Brain pericyte (primary cell): ENCODE measurements at regions not wholly inside any gene's neighbourhood (a gene's known extent, or its start where the extent isn't known, plus 50 kb on each side); places are given as distances from the start of the nearest gene placed in this dataset.

Source experiments
- DNase-seq: peaks from one replicate; pipeline ENCODE4 v3.0.0-alpha.2; 2012; ENCODE audit warnings: low read depth, low spot score

GRCh38 chr18:26741758-26742157, 123.7 kb downstream of the AQP4 start:
- no peak for DNase-seq

- no peak for DNase-seq
Measured at GRCh38 chr18:26741048-26741447, 124.5 kb downstream of the AQP4 start.

- no peak for DNase-seq
Measured at GRCh38 chr18:26740396-26740795, 125.1 kb downstream of the AQP4 start.

- no peak for DNase-seq
Measured at GRCh38 chr18:26738706-26739105, 126.8 kb downstream of the AQP4 start.

- no peak for DNase-seq
Measured at GRCh38 chr18:26736301-26736700, 129.2 kb downstream of the AQP4 start.

GRCh38 chr18:26734760-26735159, 130.7 kb downstream of the AQP4 start:
- no peak for DNase-seq

GRCh38 chr18:26729449-26729848, 136.1 kb downstream of the AQP4 start:
- DNase-seq: no peak

GRCh38 chr18:26729008-26729407, 136.5 kb downstream of the AQP4 start:
- no peak for DNase-seq

GRCh38 chr18:26723981-26724380, 141.5 kb downstream of the AQP4 start:
- no peak for DNase-seq

GRCh38 chr18:26722565-26722931, 143.0 kb downstream of the AQP4 start:
- DNase-seq: no peak

GRCh38 chr18:26721854-26722564, 143.5 kb downstream of the AQP4 start:
- no peak for DNase-seq

GRCh38 chr18:26719896-26720295, 145.6 kb downstream of the AQP4 start:
- no peak for DNase-seq

- no peak for DNase-seq
Measured at GRCh38 chr18:26717123-26717719, 148.3 kb downstream of the AQP4 start.

GRCh38 chr18:26714739-26715138, 150.8 kb downstream of the AQP4 start:
- no peak for DNase-seq

GRCh38 chr18:26711756-26712155, 153.8 kb downstream of the AQP4 start:
- no peak for DNase-seq

- DNase-seq: no peak
Measured at GRCh38 chr18:26710470-26711096, 154.9 kb downstream of the AQP4 start.

GRCh38 chr18:26709897-26710296, 155.6 kb downstream of the AQP4 start:
- no peak for DNase-seq

GRCh38 chr18:26708806-26709716, 156.4 kb downstream of the AQP4 start:
- DNase-seq: no peak

- DNase-seq: no peak
Measured at GRCh38 chr18:26706911-26707351, 158.6 kb downstream of the AQP4 start.

- DNase-seq: no peak
Measured at GRCh38 chr18:26705757-26706156, 157.4 kb upstream of the KCTD1 start.

- DNase-seq: no peak
Measured at GRCh38 chr18:26703170-26703930, 155.0 kb upstream of the KCTD1 start.
